ENCODE measurements at regions not wholly inside any gene's neighbourhood (a gene's known extent, or its start where the extent isn't known, plus 50 kb on each side); places are given as distances from the start of the nearest gene placed in this dataset.

DNA sequence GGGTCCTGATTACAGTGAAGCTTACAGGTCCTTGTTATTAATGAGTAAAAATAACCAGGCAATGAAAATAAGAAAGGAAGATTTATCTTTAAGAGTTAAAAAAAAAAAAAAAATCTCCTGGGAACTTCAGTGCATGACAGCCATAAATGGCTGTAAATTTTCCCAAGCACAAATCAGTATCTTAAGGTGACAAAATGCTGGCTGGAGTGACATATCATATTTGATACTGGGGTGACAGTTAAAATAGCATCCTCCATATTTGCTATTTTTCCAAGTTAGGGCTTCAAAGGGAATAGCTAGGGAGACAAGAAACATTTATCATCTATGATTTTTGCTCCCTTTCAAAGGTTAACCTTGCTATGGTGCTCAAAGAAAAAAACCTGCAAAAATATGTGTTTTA lies 226.6 kb downstream of the PRDM2 start:
- no peak for DNase-seq

DNA sequence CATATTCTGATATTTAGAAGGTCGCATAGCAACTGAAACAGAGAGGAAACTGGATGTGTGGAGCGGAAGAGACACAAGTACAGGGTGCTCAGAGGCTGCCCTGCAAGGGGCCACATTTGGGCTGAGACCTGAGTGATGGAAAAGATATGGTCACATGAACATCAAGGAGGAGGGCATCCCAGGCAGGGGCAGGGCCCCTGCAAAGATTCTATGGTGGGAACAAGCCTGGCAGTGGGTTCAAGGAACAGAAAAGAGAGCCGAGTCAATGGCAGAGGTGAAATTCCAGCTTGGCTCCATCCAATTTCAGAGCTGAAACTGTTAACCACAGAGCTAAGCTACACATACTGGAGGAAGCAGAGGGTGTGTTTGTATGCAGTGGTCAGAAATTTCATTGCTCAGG lies 227.7 kb downstream of the PRDM2 start:
- DNase-seq = no peak

DNA sequence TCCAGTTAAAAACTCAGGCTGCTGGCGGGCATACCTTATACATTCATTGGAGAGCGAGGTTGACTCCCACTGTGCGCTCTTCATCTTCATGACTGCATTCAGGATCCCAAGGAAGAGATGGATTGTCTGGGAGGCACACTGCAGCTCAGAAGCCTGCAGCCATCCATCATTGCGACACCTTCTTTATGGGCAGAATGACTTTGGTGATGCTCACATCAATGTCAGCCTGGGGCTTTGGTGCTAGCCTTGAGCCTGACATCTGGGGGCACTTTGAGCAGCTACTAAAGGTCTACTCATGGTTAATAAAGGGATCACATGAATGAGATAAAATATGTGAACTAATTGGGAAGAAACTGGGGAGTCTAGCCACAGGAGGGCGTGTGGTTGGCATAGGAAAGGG lies 229.3 kb downstream of the PRDM2 start:
- no peak for DNase-seq

DNA sequence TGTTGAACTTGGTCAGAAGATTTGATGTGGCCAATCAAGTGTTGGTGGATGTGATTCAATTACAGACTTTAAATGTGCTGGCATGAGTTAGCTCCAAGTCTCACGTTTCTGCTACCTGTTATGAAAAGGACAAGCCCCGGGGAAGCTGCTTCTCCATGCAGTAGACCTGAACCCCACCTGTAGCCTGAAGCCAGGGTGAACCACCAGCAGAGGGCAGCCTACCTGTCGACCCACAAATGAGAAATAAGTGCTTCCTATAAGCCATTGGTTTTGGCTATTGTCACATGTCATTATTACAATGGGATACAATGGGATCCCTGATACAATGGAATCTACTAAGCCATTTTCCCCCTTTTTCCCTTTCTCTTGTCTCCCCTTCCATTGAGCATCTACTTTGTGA lies 230.2 kb downstream of the PRDM2 start:
- peak in 2 of 4 experiments; percentile 1 to 4 for DNase-seq

DNA sequence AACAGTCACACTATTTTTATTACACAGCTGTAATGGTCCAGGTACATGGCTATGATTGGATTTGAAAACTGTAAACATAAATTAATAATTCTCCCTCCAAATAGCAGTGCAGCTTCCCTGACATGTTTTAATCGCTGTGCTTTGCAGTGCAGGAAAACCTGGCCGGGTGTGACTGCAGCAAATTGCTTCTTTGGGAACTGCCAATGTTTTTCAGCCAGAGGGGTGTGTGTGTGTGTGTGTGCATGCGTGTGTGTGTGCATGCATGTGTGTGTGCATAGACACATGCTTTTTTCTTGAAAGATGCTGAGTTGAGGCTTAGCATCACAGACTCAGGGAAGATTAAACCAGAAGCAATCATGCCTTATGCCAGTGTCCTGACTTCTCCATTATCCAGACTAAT lies 231.2 kb downstream of the PRDM2 start:
- DNase-seq = no peak

DNA sequence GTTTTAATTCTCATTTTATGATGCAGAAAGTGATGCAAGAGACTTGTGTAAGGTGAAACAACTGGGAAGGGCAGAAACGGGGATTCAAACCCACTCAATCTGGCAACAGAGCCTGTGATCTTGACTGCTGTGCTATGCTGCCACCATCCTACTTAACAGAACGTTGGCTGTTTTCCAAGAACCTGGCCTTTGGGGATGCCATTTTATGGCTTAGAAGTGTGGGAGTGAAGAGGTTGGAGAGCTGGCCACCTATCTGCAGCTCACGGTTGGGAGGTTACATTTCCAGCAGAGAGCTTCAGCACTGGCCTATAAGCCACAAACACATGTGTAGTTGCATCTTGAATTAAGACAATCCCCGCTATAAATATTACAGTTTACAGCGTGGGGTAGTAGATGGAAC lies 235.3 kb downstream of the PRDM2 start:
- DNase-seq = no peak

DNA sequence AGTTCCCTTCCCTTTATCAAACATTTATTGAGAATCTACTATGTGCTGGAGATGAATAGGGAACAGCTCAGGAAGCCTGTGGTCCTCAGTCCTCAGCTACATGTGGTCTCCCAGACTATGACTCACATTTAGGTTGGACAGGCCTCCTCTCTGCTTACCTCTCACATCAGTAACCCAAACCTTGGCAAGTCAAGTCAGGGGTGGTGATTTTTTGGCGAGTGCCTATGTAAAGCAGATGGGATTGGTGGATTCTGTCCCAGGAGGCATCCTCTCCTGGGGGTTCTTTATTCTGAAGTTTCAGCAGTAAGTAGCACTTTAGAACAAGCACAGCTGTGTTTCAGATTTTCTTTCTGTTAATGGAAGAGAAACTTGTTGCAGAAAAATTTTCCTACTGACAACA lies 241.3 kb downstream of the PRDM2 start:
- DNase-seq = no peak

DNA sequence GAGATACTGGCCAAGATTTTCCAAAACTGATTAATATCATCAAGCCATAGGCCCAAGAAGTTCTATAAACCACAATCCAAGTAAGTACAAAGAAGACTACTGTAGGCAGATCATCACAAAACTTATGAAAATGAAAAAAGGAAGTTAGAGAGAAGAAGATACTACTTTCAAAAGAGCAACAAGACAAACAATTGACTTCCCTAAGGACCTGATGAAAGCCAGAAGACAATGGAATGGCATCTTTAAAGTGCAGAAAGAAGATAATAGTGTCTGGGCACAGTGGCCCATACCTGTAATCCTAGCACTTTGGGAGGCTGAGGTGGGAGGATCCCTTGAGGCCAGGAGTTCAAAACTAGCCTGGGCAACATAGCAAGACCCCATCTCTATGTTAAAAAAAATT lies 243.1 kb downstream of the PRDM2 start:
- DNase-seq = no peak

DNA sequence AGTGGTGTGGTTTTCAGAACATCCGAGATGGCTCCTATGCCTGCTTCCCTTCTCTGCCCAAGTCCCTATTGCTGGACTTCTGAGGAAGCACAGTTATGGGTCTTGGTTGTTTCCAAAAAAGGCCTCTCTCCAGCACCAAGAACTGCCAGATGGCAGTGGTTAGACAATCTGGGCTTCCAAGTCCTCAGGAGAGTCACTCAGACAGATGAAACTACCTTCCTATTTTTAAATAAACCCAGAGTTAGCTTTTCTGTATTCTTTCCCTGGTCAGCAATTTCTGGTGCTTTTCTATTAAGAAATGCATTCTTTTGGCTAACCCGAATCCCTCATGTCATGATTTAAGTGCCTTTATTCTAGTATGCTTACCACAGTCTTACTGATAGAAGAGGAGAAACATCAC lies 245.9 kb downstream of the PRDM2 start:
- no peak for DNase-seq

DNA sequence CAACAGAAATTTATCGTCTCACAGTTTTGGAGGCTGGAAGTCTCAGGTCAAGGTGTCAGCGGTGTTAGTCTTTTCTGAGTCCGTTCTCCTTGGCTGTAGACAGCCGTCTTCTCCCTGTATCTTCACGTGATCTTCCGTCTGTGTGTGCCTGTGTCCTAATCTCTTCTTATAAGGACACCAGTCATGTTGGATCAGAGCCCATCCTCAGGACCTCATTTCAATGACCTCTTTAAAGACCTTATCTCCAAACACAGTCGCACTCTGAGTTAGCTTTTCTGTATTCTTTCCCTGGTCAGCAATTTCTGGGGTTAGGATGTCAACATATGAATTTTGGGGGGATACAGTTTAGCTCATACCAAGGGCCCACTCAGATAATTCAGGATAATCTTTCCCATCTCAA lies 247.7 kb downstream of the PRDM2 start:
- DNase-seq = no peak

DNA sequence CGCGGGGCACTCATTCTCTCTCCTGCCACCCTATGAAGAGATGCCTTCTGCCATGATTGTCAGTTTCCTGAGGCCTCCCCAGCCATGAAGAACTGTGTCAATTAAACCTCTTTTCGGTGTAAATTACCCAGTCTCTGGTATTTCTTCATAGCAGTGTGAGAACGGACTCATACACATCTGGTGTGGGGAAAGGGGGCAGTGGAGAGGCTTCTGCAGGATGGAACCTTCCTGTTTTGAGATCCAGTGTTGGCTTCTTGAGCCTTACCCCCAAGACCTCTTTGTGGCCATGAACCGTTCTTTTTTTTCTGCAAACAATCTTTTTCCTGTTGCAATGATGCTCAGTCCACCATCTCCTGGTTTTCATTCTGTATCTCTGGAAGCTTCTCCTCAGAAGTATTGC lies 248.4 kb downstream of the PRDM2 start:
- DNase-seq = no peak

DNA sequence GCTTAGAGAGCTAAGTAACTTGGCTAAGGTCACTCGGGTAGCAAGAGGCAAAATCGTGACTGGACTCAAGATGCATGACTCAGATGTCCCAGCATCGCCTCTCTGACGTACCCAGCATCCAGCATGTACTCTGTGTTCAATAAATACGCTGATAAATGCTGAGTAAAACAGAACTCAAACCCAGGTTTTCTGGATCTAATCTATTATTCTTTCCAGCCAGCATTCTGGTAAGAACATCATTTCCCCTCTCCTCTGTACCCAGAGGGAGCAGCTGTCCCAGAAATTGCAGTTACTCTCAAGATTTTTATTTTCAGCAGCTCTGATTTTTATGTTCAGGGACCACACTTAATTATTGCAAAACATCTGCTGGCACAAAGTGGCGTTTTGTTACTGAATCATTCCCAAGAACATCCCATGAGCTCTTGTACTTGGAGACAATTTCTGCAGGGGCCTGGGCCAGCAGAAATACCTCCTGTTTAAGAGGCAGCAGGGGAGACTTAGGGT lies 249.0 kb downstream of the PRDM2 start:
- no peak for DNase-seq

DNA sequence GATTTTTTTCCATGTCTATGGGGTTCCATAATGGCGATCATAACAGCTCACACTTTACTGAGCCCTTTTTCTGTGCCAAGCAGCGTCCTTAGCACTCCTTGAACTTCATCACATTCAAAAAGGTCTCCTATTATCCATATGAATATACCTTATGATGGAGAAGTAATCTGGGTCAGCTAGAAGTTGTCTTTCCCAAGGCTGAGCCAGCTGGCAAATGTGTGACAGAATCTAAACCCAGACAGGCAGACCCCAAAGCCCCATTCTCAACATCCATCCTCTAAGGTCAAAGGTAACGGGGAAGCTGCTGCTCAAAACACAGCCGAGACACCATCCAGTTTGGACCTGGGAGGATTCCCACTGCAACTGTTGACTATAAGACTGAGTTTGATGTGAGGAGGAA lies 249.6 kb downstream of the PRDM2 start:
- no peak for DNase-seq

DNA sequence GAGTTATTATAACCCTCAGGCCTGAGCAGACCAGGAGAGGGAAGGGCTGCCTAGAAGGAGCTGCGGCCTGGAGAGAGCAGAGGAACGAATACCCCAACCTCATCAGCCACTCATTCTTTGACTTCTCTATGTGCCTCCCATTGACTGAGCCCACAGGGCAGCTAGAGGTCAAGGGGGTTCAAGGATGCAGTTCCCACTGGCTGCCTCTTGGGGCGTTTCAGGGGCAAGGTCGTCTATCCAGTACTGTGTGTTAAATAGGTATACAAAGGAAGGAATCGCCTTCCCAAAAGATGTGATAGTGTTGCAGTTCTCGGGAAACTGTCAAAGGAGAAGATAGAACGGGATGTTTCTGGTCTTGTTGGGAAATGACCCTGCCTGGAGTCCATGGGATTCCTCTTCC lies 250.6 kb downstream of the PRDM2 start:
- DNase-seq = no peak

DNA sequence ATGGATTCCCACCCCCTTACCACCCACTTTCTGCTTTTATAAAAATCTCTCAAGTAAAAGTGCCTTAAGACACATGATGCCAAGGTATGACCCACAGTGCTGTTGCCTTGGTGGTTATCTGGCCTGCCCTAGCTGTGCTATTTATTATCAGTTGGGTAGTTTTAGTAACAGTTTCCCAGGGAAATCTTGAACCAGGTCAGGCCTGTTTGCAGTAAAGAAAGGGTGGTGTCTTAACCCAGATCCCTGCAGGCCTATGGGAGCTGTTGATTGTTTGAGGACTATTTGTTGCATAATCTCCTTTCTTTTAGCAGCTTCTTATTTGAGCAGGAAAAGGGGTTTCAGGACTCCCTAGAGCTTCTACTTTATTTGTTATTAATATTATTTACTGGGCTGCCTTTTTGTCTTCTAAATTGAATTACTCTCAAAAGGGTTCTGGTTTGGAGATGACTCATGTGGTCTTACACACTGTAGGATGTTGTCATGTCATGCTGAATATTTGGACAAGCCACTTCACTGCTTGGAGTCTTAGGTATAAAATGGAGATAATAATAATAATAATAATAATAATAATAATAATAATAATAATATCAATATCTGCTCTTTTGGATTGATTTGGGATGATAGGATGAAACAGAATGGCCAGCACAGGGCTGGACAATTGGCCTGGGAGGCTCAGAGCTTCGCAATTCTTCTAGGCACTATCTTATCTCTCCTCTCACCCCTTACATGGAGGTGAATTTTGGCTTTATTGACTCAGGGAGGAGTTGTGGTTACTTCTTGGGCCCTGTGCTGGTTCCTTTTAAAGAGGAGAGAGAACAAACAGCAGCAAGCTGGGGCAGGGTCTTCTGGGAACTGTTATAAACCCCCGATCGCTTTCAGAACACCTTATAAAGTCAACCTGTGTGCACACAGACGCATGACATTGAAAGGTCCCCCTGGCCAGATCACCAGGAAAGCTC lies 252.1 kb downstream of the PRDM2 start:
- no peak for DNase-seq

DNA sequence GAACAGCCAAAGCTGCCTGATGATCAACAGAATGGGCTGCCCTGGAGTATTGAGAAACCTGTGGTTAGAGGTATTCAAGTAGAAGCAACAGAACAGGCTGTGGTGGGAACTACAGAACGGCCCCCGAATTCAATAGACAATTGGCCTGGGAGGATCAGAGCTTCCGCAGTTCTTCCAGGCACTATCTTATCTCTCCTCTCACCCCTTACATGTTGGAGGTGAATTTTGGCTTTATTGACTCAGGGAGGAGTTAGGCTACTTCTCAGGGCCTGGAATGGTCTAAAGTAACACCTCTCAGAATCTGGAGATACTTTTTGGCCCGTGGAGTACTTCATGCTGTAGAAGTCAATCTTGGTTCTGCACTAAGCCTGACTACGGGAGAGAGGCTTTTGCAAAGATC lies 253.0 kb downstream of the PRDM2 start:
- DNase-seq = no peak

DNA sequence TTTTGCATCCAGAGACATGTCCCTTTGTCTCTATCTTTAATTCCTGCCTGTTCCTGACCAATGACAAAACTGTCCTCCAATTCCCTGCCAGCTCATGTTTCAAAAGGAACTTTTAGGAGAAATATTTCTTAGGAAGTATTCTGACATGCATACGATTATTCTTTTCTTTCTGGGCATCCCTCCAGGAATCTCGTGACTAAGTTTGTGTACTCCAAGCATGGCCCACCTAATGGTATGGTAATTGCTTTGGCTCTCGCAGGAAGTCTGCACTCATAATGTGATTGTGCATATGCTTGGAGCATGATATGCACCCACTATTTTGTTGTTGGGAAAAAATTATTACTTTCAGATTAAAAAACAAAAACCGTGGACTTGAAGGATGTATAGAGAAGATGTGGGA lies 256.4 kb downstream of the PRDM2 start:
- DNase-seq = no peak

DNA sequence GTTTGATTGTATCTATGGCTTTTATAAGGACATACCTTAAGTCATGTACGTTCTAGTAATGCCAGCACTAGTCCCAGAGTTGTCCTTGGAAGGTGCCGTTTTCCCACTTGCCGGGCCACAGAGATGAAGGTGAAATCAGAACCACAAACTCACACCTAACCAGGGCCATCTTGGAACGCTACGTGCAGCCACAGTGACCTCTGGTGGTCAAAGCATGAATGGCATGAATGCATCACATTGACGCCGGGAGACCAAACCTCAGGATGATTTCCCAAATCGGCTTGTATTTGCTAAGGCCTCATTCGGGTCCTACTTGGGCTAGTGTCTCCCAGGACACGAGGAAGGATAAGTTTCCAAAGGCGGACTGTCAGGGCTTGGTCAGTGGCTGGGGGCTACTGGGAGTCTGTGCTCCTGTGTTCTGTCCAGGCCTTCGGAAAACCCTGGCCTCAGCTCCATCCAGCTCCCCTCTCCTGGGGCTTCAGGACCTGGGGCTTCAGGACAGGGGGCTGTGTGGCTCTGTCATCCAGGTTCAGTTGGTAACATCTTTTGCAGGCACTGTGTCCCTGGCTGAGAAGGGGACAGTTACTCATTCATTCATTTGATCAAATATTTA lies 260.5 kb downstream of the PRDM2 start:
- DNase-seq = peak; percentile 30 to 54 (median 44)

DNA sequence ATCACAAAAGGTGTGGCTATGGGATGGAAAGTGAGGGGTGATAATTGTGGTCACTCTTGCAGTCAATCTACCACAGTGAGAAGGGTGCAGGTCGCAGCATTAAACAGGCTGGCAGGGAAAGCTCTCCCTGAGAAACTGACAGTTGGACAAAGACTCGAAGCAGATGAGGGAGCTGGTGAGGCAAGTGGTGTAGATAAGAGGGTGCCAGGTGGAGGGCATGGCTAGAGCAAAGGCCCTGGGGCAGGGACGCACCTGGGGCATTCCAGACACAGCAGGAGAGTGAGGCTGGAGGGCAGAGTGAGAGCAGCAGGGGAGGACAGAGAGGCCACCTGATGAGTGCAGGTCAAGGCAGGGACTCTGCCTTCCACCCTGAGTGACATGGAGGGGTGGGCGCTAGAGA lies 264.8 kb downstream of the PRDM2 start:
- DNase-seq = no peak

DNA sequence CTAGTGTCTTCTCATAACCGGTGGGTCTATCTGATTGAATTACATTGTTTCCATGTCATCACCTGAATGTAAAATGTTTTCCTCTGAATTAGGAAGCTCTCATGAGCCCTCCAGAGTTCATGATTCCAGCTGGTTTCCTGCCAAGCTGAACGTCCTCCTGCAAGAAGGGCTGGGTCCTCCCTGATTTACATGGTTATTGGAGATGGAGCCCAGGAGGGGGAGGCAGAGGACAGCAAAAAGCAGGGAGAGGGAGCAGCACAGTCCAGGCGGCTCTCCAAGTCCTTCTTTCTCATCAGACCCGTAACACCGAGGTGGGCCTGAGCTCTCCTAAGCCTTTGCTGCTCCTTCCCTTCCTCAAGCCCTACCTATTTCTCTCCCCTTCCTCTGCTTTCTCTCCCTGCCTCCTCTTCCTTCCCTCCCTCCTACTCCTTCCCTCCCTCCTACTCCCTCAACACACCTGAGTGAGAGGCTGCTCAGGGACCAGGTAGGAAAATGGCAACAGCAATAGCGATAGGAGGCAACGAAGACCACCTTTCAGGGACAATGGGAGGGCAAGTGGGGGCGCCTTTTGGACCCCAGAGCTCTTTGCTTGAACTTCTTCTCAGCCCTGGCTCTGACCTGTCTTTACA lies 265.9 kb downstream of the PRDM2 start:
- no peak for DNase-seq

DNA sequence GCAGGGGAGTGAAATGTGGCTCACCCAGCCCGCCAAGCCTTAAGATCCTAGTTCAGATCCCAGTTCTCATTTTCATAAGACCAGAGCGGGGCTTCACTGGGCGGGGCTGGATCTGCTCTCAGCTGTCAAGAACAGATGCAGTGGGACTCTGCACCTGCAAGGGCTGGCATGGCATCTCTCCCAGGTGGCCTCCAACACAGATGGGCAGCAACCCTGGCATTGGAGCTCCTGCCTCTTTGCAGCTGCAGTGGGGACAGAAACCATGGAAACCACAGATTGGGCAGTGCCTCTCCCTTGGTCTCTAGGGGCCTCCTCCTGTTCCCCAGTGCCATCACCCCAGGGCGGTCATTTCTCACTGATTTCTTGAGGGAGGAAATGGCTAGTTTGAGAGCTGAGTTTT lies 267.7 kb downstream of the PRDM2 start:
- DNase-seq = no peak

DNA sequence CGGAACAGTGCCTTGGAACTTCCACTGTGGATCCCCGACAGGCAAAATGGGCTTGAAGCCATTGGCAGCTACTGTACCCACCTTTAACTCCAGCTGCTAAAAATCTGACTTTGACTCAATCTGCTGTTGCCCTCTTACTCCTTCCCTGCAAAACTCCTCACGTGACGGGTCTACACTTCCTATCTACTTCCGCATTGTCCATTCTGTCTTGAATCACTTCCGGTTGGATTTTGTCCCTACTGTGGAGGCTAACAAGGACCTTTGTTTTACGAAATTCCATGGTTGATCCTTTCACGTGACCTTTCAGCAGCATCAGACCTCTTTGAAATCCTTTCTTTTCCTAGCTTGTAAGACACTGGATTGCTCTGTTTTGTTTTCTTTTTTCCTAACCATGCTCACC lies 268.4 kb downstream of the PRDM2 start:
- DNase-seq = no peak

DNA sequence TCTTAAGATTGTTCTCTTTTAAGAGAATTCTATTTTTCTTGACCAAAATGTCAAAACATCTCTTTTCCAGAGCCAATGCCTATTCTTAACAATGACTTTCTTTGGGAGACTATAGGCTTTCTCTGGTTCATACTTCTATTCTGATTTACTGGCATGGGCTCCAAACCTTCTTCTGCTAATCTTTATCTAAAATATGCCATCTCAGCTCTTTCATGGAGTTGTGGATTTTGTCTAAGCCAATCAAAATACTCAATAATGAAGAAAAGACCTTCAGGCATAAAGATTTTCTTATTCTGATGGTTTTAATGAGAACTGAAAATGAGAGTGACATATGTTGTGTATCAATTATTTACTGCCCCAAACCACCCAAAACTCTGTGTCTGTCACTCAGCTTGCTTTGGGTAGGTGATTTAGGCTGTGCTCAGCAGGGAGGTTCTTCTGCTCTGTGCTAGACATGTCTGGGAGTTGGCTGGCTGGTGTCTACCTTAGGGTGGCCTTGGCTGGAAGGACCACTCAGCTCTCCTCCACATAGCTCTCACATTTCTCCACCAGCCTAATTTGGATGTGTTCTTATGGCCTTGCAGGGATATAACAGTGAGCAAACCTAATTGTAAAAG lies 270.8 kb downstream of the PRDM2 start:
- DNase-seq = no peak

DNA sequence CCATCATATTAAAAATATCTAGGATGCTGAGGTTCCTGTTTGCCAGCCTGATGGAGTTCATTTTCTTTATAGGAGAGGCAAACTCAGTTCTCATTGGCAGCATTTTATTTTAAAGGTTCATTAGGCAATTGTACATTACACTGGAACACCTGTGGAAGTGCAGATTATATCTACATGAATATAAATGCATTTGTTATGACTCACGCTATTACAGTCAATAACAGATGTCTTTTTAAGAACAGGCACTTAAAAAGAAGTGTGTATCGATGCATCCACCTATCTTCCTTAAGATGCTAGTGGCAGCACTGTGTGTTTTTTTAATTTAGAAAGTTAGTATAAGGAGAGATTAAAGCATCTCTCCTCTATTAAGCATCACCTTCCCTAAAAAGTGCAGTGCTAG lies 276.5 kb downstream of the PRDM2 start:
- no peak for DNase-seq

All from activated naive CD4-positive, alpha-beta T cell (primary cell).